Suprapubic skin (tissue), 4 donors: ENCODE measurements at regions not wholly inside any gene's neighbourhood (a gene's known extent, or its start where the extent isn't known, plus 50 kb on each side); places are given as distances from the start of the nearest gene placed in this dataset.

Source experiments
- EP300 ChIP-seq: sonication (generic); formaldehyde crosslinking; IDR thresholded peaks from one replicate; pipeline ENCODE4 v1.6.1; 2017; ENCODE audit warnings: antibody characterized with exemption
- POLR2A ChIP-seq, 2 donors: fragments of 450-650 bp; IDR thresholded peaks; one replicate each; pipeline ENCODE4 v1.6.1; 2017; ENCODE audit warnings: antibody characterized with exemption in 2 of 2, mild to moderate bottlenecking in 2 of 2, moderate library complexity in 2 of 2
- POLR2AphosphoS5 ChIP-seq, 3 donors: sonication (generic); formaldehyde crosslinking; IDR thresholded peaks; one replicate each; pipeline ENCODE4 v1.6.1; 2017; ENCODE audit warnings: antibody characterized with exemption in 3 of 3
- TF ChIP-seq, protein P1 (sequence below), 2 donors: fragments of 200-600 bp in 1 of 2; fragments of 450-650 bp in 1 of 2; sonication (generic) in 1 of 2; IDR thresholded peaks; one replicate each; pipeline ENCODE4 v1.5.1; 2016 to 2019; ENCODE audit warnings: antibody characterized with exemption in 2 of 2, mild to moderate bottlenecking in 1 of 2, moderate library complexity in 1 of 2

DNA sequence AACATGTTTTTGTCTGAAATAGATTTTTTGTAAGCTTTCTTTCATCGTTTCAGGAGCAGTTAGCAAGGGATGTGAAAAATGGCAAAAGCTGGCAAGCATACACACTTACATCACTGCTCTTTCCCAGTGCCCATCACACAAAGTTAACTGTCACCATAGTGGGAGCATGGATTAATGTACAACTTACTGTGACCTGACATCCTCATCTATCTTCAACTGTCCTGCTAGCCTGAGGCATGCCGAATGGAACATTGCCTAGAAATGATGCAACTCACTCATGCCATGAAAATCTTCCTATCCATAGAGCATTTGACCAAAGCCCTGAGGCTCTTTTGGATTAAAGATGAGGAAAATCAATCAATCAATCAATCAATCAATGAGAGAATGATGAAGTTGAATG, 491.7 kb upstream of the SLC10A2 start:
- TF ChIP-seq, protein P1, sequence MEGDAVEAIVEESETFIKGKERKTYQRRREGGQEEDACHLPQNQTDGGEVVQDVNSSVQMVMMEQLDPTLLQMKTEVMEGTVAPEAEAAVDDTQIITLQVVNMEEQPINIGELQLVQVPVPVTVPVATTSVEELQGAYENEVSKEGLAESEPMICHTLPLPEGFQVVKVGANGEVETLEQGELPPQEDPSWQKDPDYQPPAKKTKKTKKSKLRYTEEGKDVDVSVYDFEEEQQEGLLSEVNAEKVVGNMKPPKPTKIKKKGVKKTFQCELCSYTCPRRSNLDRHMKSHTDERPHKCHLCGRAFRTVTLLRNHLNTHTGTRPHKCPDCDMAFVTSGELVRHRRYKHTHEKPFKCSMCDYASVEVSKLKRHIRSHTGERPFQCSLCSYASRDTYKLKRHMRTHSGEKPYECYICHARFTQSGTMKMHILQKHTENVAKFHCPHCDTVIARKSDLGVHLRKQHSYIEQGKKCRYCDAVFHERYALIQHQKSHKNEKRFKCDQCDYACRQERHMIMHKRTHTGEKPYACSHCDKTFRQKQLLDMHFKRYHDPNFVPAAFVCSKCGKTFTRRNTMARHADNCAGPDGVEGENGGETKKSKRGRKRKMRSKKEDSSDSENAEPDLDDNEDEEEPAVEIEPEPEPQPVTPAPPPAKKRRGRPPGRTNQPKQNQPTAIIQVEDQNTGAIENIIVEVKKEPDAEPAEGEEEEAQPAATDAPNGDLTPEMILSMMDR (IDR thresholded peaks at IDR 0.05): no peak
- TF ChIP-seq POLR2A (IDR thresholded peaks at IDR 0.05): no peak
- no peak for TF ChIP-seq POLR2AphosphoS5 (IDR thresholded peaks at IDR 0.05)
- TF ChIP-seq EP300: no peak
